CD4-positive, alpha-beta T cell treated with Interleukin-1 beta for 1 hour (primary cell): ENCODE measurements at regions not wholly inside any gene's neighbourhood (a gene's known extent, or its start where the extent isn't known, plus 50 kb on each side); places are given as distances from the start of the nearest gene placed in this dataset.

ENCODE experiments used
- DNase-seq, 2 donors: peaks; one replicate each; pipeline ENCODE4 v3.0.0-alpha.2; 2020 to 2022

- no peak for DNase-seq
Observed at GRCh38 chr3:80141557-80141956, 373.8 kb upstream of the ROBO1 start.

DNA sequence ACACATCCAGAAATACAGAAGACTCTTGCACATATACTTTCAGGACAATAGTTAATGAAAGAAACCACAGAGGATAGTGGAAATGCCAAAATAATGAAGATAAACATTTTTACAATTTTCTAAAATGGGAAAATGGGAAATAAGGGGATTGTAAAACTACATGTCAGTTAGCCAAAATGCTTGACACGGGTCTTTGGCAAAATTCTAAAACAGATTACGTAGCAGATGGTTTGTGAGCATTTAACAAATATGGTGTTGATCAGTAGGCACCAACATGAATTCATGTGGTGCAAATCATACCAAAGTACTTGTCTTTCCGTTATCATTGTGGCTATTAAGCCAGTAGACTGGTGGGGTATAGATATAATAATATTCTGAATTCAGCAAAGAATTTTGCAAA, 348.5 kb upstream of the ROBO1 start:
- no peak for DNase-seq

- DNase-seq = no peak
Observed at GRCh38 chr3:80114694-80115093, 346.9 kb upstream of the ROBO1 start.

DNA sequence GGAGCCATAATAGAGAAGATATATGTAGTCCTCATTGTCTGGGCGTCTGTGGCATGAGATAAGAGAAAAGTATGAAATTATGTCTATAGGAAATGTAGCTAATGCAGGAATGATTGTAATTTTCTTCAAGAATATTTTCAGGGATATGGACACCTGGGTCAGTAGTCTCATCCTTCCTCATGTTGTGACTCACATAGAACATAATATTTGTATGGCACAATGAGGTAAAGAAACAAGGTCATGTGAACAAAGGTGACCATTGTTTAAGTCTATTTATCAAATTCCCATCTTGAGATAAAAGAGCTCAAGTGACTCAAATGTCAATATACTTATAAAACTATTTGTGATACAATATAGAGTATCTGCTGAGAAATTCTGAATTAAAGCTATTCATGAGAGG, 345.5 kb upstream of the ROBO1 start:
- no peak for DNase-seq

- no peak for DNase-seq
Observed at GRCh38 chr3:80099559-80100066, 331.8 kb upstream of the ROBO1 start.

GRCh38 chr3:80097674-80098073, 329.9 kb upstream of the ROBO1 start:
- no peak for DNase-seq

DNA sequence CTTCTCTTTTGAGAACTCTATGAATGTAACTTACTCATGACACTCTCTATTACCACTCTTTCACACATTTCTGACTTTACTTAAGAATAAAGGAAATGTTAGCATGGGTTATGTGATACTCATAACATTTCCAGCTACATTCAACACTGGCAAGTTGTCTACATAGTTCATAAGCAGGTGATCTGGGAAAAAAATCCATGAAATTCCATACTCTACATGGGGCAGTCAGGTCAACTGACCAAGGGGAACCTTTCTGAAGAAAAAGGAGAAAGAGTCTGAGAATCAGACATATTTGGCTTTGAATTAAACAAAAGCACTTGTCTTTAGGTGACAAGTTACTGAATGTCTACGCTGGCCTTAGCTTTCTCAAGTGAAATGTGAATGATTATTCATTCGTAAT, 329.1 kb upstream of the ROBO1 start:
- no peak for DNase-seq

DNA sequence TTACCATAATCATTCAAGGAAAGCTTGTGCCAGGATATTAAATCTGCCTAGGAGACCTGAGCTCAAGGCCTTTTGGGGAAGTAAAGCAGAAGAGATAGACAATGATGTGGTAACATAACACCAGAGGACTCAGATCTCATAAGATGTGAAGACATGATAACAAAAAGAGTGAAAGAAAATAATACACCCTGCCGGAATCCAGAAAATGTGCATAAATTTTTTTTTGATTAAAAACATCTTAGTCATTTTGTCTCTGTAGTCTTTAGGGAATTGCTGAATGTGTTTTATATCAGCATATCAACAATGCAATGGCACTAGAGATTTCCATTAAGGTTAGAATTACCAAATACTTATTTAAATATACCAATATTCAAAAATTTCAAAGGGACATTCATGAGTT, 326.8 kb upstream of the ROBO1 start:
- no peak for DNase-seq

DNA sequence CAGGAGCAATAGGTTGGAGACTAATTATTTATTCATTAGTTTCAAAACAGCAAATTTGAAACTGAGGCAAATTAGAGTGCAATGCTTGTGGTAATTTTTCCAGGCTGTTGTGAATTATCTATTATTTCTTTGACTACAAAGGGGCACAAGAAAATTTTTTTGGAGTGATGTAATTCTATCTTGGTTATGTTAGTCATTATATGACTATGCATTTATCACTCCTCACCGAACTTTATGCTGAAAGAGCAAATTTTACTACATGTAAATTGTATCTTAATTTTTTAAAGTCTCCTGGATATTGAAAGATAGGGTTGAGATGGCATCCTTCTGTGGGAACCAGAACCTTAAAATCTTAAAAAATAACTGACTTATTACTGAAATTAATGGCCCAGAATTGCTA, 320.0 kb upstream of the ROBO1 start:
- no peak for DNase-seq

- no peak for DNase-seq
Observed at GRCh38 chr3:80086426-80086825, 318.6 kb upstream of the ROBO1 start.

GRCh38 chr3:80079886-80080285, 312.1 kb upstream of the ROBO1 start:
- DNase-seq = no peak

GRCh38 chr3:80068459-80068858, 300.7 kb upstream of the ROBO1 start:
- DNase-seq = no peak

- no peak for DNase-seq
Observed at GRCh38 chr3:80063535-80063934, 295.7 kb upstream of the ROBO1 start.

- DNase-seq = no peak
Observed at GRCh38 chr3:80060664-80061063, 292.9 kb upstream of the ROBO1 start.

DNA sequence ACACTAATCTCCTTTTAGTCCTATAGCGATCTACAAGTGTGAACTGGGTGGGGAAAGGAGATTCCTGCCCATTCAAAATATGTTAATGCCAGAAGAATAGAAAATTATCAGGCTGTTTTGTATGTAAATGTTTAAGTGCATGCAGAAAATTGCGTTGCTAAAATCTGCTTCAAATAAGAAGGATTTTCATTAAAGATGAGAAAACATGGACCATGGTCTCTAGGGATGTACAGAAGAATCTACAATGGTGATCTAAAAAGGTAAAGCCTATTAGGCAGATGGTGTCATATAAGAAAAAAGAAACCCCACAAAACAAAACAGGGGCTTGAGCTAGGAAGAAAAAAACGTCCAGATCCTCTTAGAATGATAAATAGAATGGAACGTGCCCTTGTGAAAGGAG, 287.5 kb upstream of the ROBO1 start:
- DNase-seq = no peak

DNA sequence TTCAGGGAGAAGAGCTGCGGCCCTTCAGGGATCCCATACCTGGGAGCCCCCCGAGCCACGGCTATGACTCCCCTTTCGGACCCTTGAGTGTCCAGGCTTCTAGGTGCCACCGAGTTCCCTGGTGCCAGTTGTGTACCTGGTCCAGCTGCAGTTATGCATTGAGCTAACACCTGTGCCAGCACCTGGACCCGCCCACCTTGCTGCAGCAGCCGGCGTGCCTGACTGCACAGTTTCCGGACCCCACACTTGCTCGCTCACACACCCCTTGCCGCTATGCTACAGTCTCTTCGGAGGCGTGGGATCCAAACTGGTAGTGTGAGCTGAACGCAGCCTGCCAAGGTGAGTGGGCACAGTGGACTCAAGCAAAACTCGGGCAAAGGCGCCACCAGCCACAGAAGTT, 284.5 kb upstream of the ROBO1 start:
- no peak for DNase-seq

DNA sequence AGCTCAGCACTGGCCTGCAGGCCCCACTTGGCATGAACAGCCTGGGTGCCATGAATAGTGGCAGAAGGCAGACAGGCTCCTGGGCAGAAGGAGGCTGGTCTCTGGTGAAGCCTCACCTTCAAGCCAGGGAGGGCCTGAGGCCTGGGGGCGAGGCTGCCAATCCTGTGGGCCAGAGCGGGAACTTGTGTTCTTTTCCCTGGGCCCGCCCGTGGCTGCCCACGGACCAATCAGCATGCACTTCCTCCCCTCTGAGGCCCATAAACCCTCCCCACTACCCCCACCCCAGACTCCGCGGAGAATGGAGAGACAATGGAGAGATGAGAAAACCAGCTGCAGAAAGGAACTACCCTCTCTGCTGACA, 283.8 kb upstream of the ROBO1 start:
- DNase-seq = no peak

DNA sequence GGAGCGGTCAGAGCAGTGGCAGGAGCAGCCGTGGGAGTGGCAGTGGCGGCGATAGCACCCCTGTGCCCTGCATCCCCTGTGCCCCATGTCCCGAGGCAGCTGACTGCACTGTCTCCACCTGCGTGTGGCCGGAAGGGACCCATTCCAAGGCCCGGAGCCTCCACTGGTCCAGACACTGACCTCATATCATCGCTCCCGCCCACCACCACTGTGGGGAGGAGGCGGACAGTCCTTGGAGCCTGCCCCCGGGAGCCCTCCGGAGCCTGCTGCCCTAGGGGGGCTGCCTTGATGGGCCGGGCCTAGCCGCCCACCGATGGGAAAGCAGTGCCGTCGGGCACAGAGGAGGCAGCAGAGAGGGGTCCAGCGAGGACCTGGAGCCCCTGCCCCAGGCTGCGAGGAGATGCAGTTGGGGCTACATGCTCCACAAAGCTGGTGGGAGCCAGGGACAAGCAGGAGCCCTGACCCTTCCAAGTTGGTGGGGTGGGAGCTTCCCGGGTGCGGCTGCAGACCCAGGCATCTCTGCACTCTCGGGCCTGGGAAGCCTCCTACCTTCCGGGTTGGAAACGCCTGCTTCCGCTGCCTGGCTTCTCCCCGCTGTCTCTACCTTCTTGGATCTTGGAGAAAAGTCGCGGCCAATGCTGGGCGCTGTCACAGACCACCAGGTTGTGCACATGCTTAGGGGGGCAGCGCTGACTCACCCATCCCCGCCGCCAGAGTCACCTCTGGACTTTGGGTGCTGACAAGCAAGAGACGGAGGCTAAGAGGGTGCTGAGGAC, 283.2 kb upstream of the ROBO1 start:
- DNase-seq = no peak

DNA sequence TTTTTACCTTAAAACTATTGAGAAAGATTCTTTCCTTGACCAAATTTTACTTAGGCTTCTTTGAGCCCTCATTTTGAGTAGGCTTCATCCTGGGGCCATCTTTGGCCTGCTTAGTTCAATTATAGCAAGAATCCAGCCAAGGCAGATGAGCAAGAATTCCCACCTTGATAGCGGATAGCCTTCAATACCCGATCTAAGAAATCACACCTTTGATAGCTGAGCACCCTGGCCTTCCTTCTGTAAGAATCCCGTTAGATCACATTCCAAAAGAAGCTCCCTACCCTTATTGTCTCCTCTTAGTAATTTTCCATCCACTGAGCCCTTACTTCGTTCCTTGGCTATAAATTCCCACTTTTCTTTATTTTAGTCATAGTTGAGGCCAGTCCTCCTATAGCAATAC, 275.4 kb upstream of the ROBO1 start:
- no peak for DNase-seq

DNA sequence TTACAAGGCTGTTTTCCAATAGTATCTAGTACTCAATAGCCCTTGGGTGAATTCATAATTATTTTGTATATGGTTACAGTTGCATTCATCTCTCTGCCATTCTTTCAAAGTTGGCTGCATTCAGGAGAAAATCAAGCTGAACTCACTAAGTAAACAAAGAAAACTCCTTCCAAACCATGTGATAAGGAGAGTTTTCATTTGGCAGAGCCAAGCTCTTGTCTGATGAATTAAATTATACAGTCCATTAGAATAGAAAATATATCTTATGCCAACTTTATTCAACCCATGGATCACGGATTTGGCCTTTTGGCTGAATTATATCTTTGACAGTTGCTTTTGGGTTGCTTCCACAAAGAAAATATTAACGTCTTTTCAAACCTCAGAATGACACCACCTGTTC, 272.3 kb upstream of the ROBO1 start:
- no peak for DNase-seq

- no peak for DNase-seq
Observed at GRCh38 chr3:80036176-80036575, 268.4 kb upstream of the ROBO1 start.

DNA sequence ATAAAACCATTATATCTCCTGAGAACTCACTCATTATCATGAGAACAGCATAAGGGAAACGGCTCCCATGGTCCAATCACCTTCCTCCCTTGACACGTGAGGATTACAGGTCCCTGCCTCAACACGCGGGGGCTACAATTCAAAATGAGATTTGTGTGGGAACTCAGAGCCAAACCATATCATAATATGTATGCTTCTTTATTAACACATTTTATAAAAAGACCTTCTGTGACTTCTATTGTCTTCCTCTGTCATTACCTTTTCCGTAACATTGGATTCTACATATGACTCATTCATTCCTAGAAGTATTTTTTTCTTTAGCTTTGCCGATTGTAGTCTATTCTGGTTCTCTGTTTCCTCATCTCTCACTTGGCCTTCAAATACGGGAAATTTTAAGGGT, 267.2 kb upstream of the ROBO1 start:
- no peak for DNase-seq

GRCh38 chr3:80023010-80023409, 255.2 kb upstream of the ROBO1 start:
- no peak for DNase-seq

DNA sequence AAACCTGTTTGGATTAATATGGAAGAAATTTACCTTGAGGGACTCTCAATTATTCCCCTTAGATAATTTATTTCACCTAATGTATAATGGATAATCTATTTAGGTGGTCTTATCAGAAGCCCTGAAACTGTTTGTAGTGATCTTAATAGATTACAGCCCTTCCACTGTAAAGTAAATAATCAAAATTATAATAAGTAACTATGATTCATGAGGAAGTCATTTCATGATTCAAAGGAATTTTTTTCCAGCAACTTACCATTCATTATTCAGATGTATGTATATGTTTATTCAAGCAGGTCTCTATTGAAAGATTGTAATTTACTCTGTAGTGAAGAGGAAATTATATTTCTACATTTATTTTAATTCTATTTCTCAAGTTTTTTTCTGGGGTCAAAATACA, 250.6 kb upstream of the ROBO1 start:
- DNase-seq = no peak

DNA sequence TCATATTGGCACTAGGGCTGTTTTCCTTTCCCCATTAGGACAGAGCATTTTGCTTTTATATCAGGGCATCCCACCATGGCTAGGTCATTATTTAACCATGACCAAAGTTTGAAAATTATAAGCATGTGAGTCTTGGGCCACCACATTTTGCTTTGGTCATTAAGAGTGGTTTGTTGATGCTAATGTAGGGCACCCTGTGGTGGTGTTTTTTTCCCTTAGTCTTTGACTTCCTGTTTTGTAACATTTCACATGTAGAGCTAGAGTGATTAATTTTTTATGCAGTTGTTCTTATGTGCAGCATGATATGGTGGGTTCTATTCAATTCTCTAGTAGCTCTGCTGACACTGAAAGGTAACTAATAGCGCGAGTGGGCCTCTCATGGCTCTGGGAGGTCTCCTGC, 249.6 kb upstream of the ROBO1 start:
- DNase-seq = no peak
